Transverse colon (tissue), 3 donors: ENCODE measurements at regions not wholly inside any gene's neighbourhood (a gene's known extent, or its start where the extent isn't known, plus 50 kb on each side); places are given as distances from the start of the nearest gene placed in this dataset.

ENCODE experiments used
- CTCF ChIP-seq, 5 experiments: fragments of 200-600 bp in 3 of 5; fragments of 450-650 bp in 2 of 5; sonication (generic) in 3 of 5; IDR thresholded peaks; 1 replicate in 2 of 5; 2 replicates in 3 of 5; pipeline ENCODE4 v1.5.1; 2016 to 2017; ENCODE audit warnings: antibody characterized with exemption in 5 of 5, inconsistent platforms in 3 of 5, mild to moderate bottlenecking in 2 of 5, moderate library complexity in 1 of 5
- EP300 ChIP-seq: sonication (generic); formaldehyde crosslinking; IDR thresholded peaks from one replicate; pipeline ENCODE4 v1.6.1; 2017; ENCODE audit warnings: antibody characterized with exemption, low read depth

DNA sequence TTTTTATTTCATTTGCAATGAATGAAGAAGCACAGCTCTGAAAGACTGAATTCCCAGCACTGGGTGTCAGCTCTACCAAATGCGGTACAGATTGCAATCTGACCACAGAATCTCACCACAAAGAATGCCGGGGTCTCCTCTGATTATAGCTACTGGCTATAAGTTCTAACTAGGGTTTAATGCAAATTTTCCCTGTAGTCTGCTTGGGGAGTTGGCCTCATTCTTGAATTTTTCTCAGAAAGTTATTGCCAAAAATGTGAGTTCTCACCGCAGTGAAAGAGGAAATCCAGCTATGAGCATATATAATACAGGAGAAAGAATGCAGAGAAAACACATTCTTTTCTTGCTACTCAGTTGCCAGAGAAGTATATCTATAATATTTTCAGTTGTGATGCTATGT is 1255.7 kb upstream of the LRRTM3 start:
- TF ChIP-seq CTCF (IDR thresholded peaks at IDR 0.05) = no peak
- TF ChIP-seq EP300 = no peak
